ENCODE measurements at regions not wholly inside any gene's neighbourhood (a gene's known extent, or its start where the extent isn't known, plus 50 kb on each side); places are given as distances from the start of the nearest gene placed in this dataset.

GRCh38 chr3:110774496-110775265 is 296.9 kb upstream of the NECTIN3 start:
- no peaks in the 10 kb centered on the region for H3K9me3 Mint-ChIP-seq
- intact Hi-C loops (cut with micrococcal nuclease) = no loop called here
- H3K4me1 Mint-ChIP-seq (ENCODE audit: low read depth) = no peaks in the 10 kb centered on the region
- H3K27ac Mint-ChIP-seq = no peak overlapping the region
- H3K4me3 Mint-ChIP-seq (ENCODE audit: low read depth) = no peak overlapping the region
- no peaks in the 10 kb centered on the region for H3K27me3 Mint-ChIP-seq (ENCODE audit: low read depth)
- H3K36me3 Mint-ChIP-seq (ENCODE audit: low read depth) = no peaks in the 10 kb centered on the region
- DNase-seq (ENCODE audit: low spot score) = no peak

- Mint-ChIP-seq H3K4me1 (ENCODE audit: low read depth) (no peaks in the 10 kb centered on the region), H3K9me3 (no peaks in the 10 kb centered on the region), H3K27ac (no peak overlapping the region), H3K27me3 (ENCODE audit: low read depth) (no peaks in the 10 kb centered on the region), H3K36me3 (ENCODE audit: low read depth) (no peaks in the 10 kb centered on the region), H3K4me3 (ENCODE audit: low read depth) (no peak overlapping the region)
- intact Hi-C loops (cut with micrococcal nuclease) = no loop called here
- no peak for DNase-seq (ENCODE audit: low spot score)
These were observed 292.0 kb upstream of the NECTIN3 start for GRCh38 chr3:110779581-110779980.

DNA sequence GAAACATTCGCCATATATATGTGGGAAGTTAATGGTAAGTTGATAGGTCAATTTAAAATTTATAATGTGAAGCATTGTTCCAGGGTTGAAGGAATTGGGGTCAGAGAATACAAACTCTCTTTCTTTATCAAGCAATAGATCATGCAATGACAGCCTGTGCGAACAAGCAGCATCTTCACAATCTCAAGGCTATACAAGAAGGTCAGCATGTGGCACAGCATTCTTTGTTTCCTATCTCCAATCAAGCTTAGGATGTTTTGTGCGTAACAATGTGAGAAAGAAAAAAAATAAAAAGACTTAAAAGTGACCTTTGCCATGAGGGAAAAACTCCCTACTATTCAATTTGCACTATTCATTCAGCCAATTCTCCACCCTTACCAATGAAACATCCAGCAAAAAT is 288.1 kb upstream of the NECTIN3 start:
- Mint-ChIP-seq H3K27me3 (ENCODE audit: low read depth) (peaks cover 10% of the 10 kb centered on the region), H3K9me3 (no peaks in the 10 kb centered on the region), H3K27ac (no peak overlapping the region), H3K4me3 (ENCODE audit: low read depth) (no peak overlapping the region), H3K36me3 (ENCODE audit: low read depth) (no peaks in the 10 kb centered on the region), H3K4me1 (ENCODE audit: low read depth) (no peaks in the 10 kb centered on the region)
- intact Hi-C loops (cut with micrococcal nuclease) = no loop called here
- no peak for DNase-seq (ENCODE audit: low spot score)

- intact Hi-C loops (cut with micrococcal nuclease) = no loop called here
- DNase-seq (ENCODE audit: low spot score) = no peak
- H3K9me3 Mint-ChIP-seq = no peaks in the 10 kb centered on the region
- H3K36me3 Mint-ChIP-seq (ENCODE audit: low read depth) = no peaks in the 10 kb centered on the region
- H3K27ac Mint-ChIP-seq = no peak overlapping the region
- no peak overlapping the region for H3K4me3 Mint-ChIP-seq (ENCODE audit: low read depth)
- peaks cover 21% of the 10 kb centered on the region for H3K27me3 Mint-ChIP-seq (ENCODE audit: low read depth)
- no peaks in the 10 kb centered on the region for H3K4me1 Mint-ChIP-seq (ENCODE audit: low read depth)
These were observed 282.8 kb upstream of the NECTIN3 start for GRCh38 chr3:110788794-110789193.

GRCh38 chr3:110789315-110789714 is 282.3 kb upstream of the NECTIN3 start:
- DNase-seq (ENCODE audit: low spot score) = no peak
- Mint-ChIP-seq H3K36me3 (ENCODE audit: low read depth) (no peaks in the 10 kb centered on the region), H3K4me1 (ENCODE audit: low read depth) (no peaks in the 10 kb centered on the region), H3K9me3 (no peaks in the 10 kb centered on the region), H3K27ac (no peak overlapping the region), H3K27me3 (ENCODE audit: low read depth) (peaks cover 21% of the 10 kb centered on the region), H3K4me3 (ENCODE audit: low read depth) (no peak overlapping the region)
- intact Hi-C loops (cut with micrococcal nuclease) = no loop called here

DNA sequence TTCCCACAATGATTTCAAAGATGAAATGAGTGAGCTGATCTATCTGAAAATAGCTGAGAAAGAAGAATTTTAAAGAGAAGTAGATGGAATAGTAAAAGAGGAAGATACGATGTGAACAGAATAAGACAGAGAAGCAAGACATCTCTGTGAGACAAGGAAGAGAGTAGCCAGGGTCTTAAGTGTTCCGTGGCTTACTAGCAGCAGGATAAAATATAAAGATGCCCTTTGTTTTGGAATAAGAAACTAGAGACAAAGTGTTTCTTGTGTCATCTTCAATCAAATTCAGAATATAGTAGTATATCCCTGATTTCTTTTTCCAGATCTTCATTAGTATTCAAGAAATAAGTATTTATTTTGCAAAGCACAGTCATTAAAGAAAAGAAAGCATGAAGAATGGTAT is 281.0 kb upstream of the NECTIN3 start:
- Mint-ChIP-seq H3K27me3 (ENCODE audit: low read depth) (peaks cover 23% of the 10 kb centered on the region), H3K36me3 (ENCODE audit: low read depth) (no peaks in the 10 kb centered on the region), H3K9me3 (no peaks in the 10 kb centered on the region), H3K4me1 (ENCODE audit: low read depth) (no peaks in the 10 kb centered on the region), H3K4me3 (ENCODE audit: low read depth) (no peak overlapping the region), H3K27ac (no peak overlapping the region)
- DNase-seq (ENCODE audit: low spot score) = no peak
- intact Hi-C loops (cut with micrococcal nuclease) = no loop called here

DNA sequence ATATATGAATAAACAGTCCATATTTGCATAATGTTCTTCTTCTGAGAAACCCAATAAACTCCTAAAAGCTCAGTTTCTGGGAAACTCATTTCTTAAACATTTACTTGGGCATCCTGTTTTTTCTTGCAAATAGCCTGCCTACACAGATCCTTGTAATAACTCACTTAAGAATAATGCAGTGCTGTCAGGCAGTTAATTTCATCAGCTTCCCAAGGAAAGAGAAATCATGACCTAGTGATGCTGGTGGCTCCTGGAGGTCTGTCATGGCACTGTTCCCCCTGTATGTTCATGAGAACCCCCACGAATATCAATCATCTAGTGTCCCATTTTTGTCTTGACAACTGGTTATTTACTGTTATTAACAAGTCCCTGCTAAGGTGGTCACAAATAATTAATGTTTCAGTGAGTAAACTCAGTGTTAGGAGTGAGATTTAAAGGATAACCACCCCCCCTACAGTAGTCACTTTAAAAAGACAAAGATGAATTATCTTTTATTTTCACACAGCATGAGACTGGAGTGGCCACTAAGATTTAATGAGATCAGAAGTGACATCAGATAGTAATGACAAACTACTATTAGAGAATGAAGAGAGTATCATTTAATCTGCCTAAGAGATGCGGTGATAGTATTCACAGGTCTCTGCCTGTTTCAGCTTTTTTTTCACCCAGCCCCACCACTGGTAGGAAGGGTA is 279.5 kb upstream of the NECTIN3 start:
- Mint-ChIP-seq H3K27ac (no peak overlapping the region), H3K27me3 (ENCODE audit: low read depth) (peaks cover 24% of the 10 kb centered on the region), H3K36me3 (ENCODE audit: low read depth) (no peaks in the 10 kb centered on the region), H3K9me3 (no peaks in the 10 kb centered on the region), H3K4me1 (ENCODE audit: low read depth) (no peaks in the 10 kb centered on the region), H3K4me3 (ENCODE audit: low read depth) (no peak overlapping the region)
- no peak for DNase-seq (ENCODE audit: low spot score)
- intact Hi-C loops (cut with micrococcal nuclease) = no loop called here

- no peaks in the 10 kb centered on the region for H3K36me3 Mint-ChIP-seq (ENCODE audit: low read depth)
- no peaks in the 10 kb centered on the region for H3K9me3 Mint-ChIP-seq
- H3K27ac Mint-ChIP-seq = no peak overlapping the region
- H3K4me3 Mint-ChIP-seq (ENCODE audit: low read depth) = no peak overlapping the region
- H3K27me3 Mint-ChIP-seq (ENCODE audit: low read depth) = peaks cover 22% of the 10 kb centered on the region
- no peaks in the 10 kb centered on the region for H3K4me1 Mint-ChIP-seq (ENCODE audit: low read depth)
- DNase-seq (ENCODE audit: low spot score) = no peak
- intact Hi-C loops (cut with micrococcal nuclease) = no loop called here
These were observed 278.0 kb upstream of the NECTIN3 start for GRCh38 chr3:110793611-110794010.

GRCh38 chr3:110795163-110795562 is 276.5 kb upstream of the NECTIN3 start:
- peaks cover 25% of the 10 kb centered on the region for H3K27me3 Mint-ChIP-seq (ENCODE audit: low read depth)
- no peaks in the 10 kb centered on the region for H3K4me1 Mint-ChIP-seq (ENCODE audit: low read depth)
- H3K9me3 Mint-ChIP-seq = no peaks in the 10 kb centered on the region
- intact Hi-C loops (cut with micrococcal nuclease) = no loop called here
- H3K36me3 Mint-ChIP-seq (ENCODE audit: low read depth) = no peaks in the 10 kb centered on the region
- H3K27ac Mint-ChIP-seq = no peak overlapping the region
- no peak for DNase-seq (ENCODE audit: low spot score)
- H3K4me3 Mint-ChIP-seq (ENCODE audit: low read depth) = no peak overlapping the region

GRCh38 chr3:110799271-110799670 is 272.3 kb upstream of the NECTIN3 start:
- intact Hi-C loops (cut with micrococcal nuclease) = no loop called here
- H3K27ac Mint-ChIP-seq = no peak overlapping the region
- no peak overlapping the region for H3K4me3 Mint-ChIP-seq (ENCODE audit: low read depth)
- H3K4me1 Mint-ChIP-seq (ENCODE audit: low read depth) = no peaks in the 10 kb centered on the region
- H3K36me3 Mint-ChIP-seq (ENCODE audit: low read depth) = no peaks in the 10 kb centered on the region
- H3K27me3 Mint-ChIP-seq (ENCODE audit: low read depth) = peaks cover 24% of the 10 kb centered on the region
- no peaks in the 10 kb centered on the region for H3K9me3 Mint-ChIP-seq
- no peak for DNase-seq (ENCODE audit: low spot score)

DNA sequence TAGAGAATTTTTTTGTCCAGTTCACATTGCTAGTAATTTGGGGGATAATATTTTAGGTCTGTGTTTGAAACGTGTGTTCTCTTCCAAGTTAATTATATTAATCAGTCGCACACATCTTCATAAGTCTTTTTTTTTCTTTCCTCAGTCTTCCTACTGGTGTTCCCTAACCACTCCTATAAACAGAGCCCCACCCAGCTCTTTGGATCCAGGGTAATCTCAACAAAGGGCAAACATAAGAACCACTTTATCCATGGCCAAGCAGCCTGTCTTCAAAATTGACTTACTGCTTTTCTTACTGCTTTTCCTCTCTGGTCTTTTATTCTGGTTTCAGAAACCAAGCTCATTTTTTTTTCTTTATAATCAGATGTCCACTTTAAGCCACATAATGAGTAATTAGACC is 266.8 kb upstream of the NECTIN3 start:
- intact Hi-C loops (cut with micrococcal nuclease) = no loop called here
- H3K27me3 Mint-ChIP-seq (ENCODE audit: low read depth) = peaks cover 30% of the 10 kb centered on the region
- H3K27ac Mint-ChIP-seq = no peak overlapping the region
- no peak overlapping the region for H3K4me3 Mint-ChIP-seq (ENCODE audit: low read depth)
- no peaks in the 10 kb centered on the region for H3K4me1 Mint-ChIP-seq (ENCODE audit: low read depth)
- H3K36me3 Mint-ChIP-seq (ENCODE audit: low read depth) = no peaks in the 10 kb centered on the region
- H3K9me3 Mint-ChIP-seq = no peaks in the 10 kb centered on the region
- no peak for DNase-seq (ENCODE audit: low spot score)

DNA sequence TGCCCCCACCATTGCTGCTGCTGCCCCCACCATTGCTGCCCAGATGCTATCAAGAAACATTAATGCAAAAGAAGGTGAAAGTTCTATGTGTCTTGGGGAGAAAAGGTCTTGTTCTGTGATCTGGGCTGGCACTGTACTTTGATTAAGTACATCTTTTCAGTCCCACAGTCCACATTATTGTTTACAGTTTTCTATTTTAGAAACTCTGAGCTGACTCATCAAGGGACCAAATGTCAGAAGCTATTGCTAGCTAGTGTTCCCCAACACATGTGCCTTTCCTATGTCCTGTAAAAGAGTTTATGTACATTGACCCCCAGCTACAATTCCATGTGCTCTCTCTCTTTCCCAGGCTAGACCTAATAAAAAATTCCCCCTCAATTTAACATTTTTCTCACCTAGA is 264.7 kb upstream of the NECTIN3 start:
- H3K27me3 Mint-ChIP-seq (ENCODE audit: low read depth) = peaks cover 35% of the 10 kb centered on the region
- no peaks in the 10 kb centered on the region for H3K36me3 Mint-ChIP-seq (ENCODE audit: low read depth)
- no peaks in the 10 kb centered on the region for H3K4me1 Mint-ChIP-seq (ENCODE audit: low read depth)
- no peak overlapping the region for H3K27ac Mint-ChIP-seq
- H3K9me3 Mint-ChIP-seq = no peaks in the 10 kb centered on the region
- intact Hi-C loops (cut with micrococcal nuclease) = no loop called here
- no peak overlapping the region for H3K4me3 Mint-ChIP-seq (ENCODE audit: low read depth)
- no peak for DNase-seq (ENCODE audit: low spot score)

GRCh38 chr3:110808630-110809029 is 263.0 kb upstream of the NECTIN3 start:
- H3K4me1 Mint-ChIP-seq (ENCODE audit: low read depth) = peaks cover 7% of the 10 kb centered on the region
- H3K9me3 Mint-ChIP-seq = no peaks in the 10 kb centered on the region
- DNase-seq (ENCODE audit: low spot score) = no peak
- no peak overlapping the region for H3K27ac Mint-ChIP-seq
- no peak overlapping the region for H3K4me3 Mint-ChIP-seq (ENCODE audit: low read depth)
- no peaks in the 10 kb centered on the region for H3K36me3 Mint-ChIP-seq (ENCODE audit: low read depth)
- peaks cover 39% of the 10 kb centered on the region for H3K27me3 Mint-ChIP-seq (ENCODE audit: low read depth)
- intact Hi-C loops (cut with micrococcal nuclease) = no loop called here
